SH-SY5Y (cell line): ENCODE measurements at regions not wholly inside any gene's neighbourhood (a gene's known extent, or its start where the extent isn't known, plus 50 kb on each side); places are given as distances from the start of the nearest gene placed in this dataset.

ENCODE experiments used
- GATA2 ChIP-seq: IDR thresholded peaks from 2 replicates; pipeline ENCODE4 v1.6.1; 2011; ENCODE audit warnings: mild to moderate bottlenecking, low read depth, low read length
- GATA3 ChIP-seq: IDR thresholded peaks from 2 replicates; pipeline ENCODE4 v1.6.1; 2011; ENCODE audit warnings: low read depth, mild to moderate bottlenecking, low read length, moderate library complexity

- no peak for TF ChIP-seq GATA2
- TF ChIP-seq GATA3: no peak
Measured at GRCh38 chr5:8013948-8014710, 145.2 kb downstream of the MTRR start.

- TF ChIP-seq GATA2 (no peak), GATA3 (no peak)
Measured at GRCh38 chr5:8019719-8020218, 150.8 kb downstream of the MTRR start.

GRCh38 chr5:8020861-8021514, 152.0 kb downstream of the MTRR start:
- TF ChIP-seq GATA2 (no peak), GATA3 (no peak)

DNA sequence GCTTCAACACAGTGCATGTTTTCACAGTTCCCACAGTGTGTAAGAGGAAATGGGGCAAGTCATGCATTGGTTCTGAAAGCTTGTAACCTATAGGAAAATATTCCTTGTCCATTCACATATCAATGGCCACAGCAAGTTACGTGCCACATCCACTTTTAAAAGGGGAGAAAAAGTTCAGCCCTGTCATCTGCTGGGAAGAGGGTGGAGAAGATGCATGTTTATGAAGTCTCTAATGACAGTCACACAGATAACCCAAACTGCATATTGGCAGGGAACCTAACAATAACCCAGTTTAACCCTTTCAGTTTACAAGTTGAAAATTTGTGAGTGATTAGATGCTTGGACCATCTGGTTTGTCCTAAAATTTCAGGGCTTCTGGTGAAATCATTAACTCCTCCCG, 159.3 kb downstream of the MTRR start:
- TF ChIP-seq GATA2 (no peak), GATA3 (no peak)

DNA sequence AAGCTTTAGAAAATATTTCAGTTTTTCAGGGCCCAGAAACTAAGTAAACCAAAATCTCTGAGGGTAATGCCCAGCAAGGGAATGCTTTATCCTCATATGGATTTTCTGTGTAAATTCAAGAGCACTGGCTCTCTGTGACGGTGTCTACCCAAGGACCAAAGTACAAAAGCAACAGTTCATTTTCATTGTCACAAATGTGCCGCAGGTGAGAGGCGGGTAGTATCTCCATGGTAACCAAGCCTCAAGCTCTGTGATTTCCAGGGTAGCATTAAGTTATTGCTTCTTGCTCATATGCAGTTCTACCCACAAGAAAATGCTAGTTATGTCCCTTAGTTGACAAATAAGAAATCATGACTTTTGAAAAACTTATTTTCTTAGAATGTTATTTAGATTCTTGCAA, 164.3 kb downstream of the MTRR start:
- TF ChIP-seq GATA2 (no peak), GATA3 (no peak)

DNA sequence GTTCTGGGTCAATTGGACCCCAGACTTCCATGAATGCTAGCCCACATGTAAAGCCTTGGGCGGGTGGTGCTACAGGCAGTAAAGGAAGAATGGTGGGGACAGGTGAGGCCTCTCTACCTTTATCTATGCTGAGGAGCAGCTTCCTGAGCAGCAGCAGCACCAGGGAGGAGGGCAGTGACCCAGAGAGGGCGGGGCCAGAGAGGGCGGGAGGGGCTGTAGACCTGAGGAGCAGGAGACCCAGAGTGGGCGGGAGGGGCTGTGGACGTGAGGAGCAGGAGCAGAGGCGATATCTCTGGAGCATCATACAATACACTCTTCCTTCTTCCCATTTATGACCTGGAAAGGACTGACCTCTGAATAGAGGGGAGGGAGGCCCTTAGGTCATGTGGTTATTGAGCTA, 165.9 kb downstream of the MTRR start:
- TF ChIP-seq GATA3: no peak
- no peak for TF ChIP-seq GATA2

DNA sequence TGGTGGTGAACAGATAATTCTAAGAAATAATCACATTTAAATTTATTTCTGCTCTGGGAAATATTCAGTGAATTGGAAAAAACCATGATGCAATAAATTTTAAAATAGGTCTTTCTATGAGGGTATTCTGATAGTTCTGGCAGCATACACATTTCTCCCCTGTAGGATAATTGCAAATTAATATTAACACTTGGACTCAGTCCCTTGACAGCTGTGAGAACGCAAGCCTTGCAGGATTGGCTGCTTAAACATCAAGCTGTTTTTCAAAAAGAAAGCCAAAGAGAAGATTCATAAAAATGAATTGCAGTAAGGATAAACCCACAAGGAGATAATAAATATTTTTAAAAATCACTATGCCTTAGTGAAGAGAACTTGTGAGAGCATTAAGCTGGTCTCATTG, 180.0 kb downstream of the MTRR start:
- TF ChIP-seq GATA2: no peak
- no peak for TF ChIP-seq GATA3

DNA sequence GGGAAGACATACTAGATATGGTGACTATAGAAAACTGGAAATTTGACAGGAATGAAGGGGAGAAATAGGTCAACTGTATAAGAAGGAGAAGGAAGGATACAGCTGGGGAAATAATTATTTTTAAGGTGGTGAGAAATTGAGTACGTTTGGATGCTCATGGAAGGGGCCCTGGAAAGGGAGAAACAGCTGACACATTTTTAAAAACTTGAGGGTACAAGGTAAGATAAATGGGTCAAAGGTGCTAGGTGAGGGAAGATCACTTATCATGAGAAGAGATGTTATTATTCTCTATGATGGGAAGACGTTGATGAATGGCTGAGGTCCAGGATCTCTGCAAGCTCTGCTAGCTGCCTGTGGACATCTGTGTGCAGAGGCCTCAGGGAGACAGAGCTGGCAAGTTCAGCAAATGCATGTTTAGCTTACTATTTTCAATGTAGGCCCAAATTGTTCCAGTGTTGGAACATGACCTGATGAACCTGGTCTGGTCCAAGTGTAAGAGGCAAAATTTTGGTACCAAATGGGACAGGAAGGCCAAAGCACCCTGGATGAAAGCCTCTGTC, 181.7 kb downstream of the MTRR start:
- TF ChIP-seq GATA3: no peak
- no peak for TF ChIP-seq GATA2

GRCh38 chr5:8053270-8053669, 184.3 kb downstream of the MTRR start:
- no peak for TF ChIP-seq GATA2

DNA sequence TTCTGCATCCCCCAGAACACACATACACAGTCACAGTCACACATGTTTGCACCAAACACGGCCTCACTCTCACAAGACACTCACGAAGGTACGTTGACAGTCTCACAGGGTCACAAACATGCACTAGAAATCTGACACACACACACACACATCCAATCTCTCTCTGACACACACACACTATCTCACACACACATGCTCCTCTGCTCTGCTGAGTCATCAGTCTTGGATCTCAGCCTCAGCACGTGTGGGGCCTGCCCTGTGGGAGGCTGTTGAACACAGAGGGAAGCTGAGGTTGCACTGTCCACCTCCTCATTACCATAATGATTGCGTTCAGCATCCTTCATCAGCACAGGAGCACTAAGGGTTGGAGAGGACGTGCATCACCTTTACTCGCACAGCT, 188.8 kb downstream of the MTRR start:
- no peak for TF ChIP-seq GATA3

DNA sequence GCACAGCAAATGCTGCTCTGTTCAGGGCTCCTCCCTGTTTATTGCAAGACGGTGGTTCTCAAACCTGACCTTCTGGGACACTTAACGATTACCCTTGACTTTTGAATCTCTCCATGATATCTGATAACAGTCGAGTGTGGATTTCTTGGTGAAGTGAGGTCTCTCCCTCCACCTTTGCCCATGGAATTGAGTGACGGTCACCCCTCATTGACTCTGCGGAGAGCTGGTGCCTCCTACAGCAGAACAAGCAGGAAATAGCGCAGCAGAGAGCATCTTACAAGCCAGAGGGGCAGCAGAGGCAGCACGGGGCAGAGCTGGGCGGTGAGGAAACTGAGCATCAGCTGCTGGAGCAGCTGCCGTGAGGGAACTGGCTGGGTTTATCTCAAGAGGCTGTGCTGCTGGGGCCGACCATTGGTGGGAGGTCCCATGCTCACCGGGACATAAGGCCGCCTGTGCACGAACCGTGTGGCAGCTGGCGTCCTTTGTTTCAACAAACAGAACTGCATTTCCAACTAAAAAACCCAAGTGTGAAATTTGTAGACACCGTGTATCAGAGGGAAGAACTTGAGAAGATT, 189.8 kb downstream of the MTRR start:
- TF ChIP-seq GATA2 (no peak), GATA3 (no peak)

DNA sequence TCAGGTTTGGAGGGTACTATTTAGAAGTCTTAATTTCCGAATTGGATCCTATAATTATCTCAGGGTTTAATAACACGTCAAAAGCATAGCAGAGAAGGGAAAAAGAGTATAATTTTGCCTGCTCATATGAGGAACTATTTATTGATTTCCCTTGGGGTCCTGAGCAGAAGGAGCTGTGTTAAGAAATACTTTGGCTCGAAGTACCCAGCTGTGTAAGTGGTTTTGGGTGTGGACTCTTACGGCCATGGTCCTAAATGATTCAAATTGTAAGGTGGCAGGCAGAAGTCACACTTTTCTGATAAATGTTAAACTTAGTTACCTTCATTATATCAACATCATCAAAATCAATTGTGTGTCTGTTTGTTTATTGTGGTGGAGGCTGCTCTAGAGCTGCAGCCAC, 190.4 kb downstream of the MTRR start:
- TF ChIP-seq GATA3 (no peak), GATA2 (no peak)

- no peak for TF ChIP-seq GATA2
- no peak for TF ChIP-seq GATA3
Measured at GRCh38 chr5:8060235-8060952, 191.4 kb downstream of the MTRR start.

GRCh38 chr5:8060953-8061429, 192.0 kb downstream of the MTRR start:
- TF ChIP-seq GATA2: no peak
- no peak for TF ChIP-seq GATA3
